GM12873 (cell line): ENCODE measurements at regions not wholly inside any gene's neighbourhood (a gene's known extent, or its start where the extent isn't known, plus 50 kb on each side); places are given as distances from the start of the nearest gene placed in this dataset.

Source experiments
- TF ChIP-seq, protein P1 (sequence below): IDR thresholded peaks from 2 replicates; pipeline ENCODE4 v1.5.1; 2012; ENCODE audit warnings: low read depth, mild to moderate bottlenecking, moderate library complexity, low read length, control low read depth; ENCODE audit not compliant: insufficient read depth; ENCODE audit errors: missing control alignments

DNA sequence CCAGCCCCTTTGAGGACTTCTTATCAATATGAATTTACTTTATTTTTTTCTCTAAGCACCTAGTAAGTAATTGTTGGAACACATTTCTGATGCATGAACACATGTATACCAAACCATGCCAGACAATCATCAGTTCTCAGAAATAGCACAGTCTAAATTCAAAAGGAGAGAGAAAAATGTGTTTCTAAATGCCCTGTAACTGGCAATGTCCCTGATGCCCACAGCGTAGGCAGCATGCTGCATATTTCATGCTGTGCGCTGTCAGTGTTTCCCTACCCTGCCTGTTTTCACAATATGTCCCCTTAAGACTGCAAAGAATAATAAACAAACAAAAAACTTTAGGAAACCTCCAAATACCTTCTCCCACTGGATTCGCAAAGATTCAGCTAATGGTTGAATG, 881.0 kb upstream of the CHAC2 start:
- TF ChIP-seq, protein P1, sequence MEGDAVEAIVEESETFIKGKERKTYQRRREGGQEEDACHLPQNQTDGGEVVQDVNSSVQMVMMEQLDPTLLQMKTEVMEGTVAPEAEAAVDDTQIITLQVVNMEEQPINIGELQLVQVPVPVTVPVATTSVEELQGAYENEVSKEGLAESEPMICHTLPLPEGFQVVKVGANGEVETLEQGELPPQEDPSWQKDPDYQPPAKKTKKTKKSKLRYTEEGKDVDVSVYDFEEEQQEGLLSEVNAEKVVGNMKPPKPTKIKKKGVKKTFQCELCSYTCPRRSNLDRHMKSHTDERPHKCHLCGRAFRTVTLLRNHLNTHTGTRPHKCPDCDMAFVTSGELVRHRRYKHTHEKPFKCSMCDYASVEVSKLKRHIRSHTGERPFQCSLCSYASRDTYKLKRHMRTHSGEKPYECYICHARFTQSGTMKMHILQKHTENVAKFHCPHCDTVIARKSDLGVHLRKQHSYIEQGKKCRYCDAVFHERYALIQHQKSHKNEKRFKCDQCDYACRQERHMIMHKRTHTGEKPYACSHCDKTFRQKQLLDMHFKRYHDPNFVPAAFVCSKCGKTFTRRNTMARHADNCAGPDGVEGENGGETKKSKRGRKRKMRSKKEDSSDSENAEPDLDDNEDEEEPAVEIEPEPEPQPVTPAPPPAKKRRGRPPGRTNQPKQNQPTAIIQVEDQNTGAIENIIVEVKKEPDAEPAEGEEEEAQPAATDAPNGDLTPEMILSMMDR: no peak

DNA sequence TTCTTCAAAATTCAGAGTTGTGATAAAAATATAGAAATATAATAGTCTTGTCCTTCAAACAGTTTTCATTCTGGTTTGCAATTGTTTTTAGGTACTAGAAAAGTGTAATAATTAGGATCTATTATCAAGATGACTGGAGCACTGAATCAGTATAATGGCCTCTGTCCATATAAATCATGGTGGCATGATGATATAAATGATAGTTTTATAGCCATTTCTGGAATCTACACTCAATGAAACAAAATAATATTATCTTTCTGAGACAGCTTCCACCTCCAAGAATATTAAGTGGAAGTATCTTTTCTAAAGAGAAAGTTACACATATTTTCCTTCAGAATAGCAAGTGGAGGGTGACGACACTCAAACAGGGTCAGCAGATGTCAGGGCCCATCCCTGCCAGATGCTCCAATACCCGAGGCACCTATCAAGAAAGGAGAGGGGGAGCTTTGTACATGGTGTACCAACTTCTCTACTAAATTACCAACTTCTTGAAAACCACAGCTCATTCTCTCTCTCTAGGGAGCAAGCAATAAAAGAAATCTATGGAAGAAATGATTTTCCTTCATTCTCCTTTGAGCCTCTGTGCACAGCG, 882.7 kb upstream of the CHAC2 start:
- TF ChIP-seq, protein P1: no peak

- TF ChIP-seq, protein P1: no peak
Measured at GRCh38 chr2:52882974-52883373, 884.6 kb upstream of the CHAC2 start.

GRCh38 chr2:52881606-52882005, 886.0 kb upstream of the CHAC2 start:
- TF ChIP-seq, protein P1: no peak

DNA sequence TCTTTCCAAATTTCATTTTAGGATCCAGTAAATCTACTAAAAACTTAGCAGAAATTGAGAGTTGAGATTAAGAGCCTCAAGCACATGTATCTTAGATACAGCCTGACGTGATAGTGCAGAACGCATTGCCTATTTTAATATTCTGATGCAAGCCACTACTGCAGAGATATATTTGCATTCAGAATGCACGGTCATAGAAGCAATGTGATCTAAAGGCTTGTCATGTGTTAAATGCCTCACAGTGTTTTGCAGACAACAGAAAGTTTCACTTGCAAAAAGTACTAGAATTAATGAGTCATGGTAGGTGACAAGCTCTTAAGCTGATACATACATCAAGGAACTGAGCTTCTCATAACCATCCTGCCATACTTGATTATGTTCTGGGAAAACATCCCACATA, 886.7 kb upstream of the CHAC2 start:
- TF ChIP-seq, protein P1: no peak

DNA sequence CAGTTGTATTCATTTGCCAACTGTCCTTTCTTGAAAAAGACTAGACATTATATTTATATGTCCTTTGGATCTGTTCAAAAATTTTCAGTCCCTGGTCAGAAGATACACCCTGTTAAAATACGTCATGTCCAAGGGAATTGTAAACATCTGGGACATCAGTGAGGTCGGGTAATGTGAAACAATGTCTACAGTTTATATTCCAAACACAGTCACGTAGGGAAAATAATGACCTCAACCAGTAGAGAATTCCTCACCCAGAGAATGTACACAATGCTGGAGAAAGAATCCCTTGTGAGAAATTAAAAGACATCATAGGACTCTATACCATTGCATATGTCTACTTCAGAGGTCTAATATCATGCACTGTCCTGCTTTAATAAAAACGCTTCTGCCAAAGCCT, 888.0 kb upstream of the CHAC2 start:
- TF ChIP-seq, protein P1: no peak

GRCh38 chr2:52877703-52878102, 889.9 kb upstream of the CHAC2 start:
- TF ChIP-seq, protein P1: no peak
